OCI-LY7 (cell line): ENCODE measurements at regions not wholly inside any gene's neighbourhood (a gene's known extent, or its start where the extent isn't known, plus 50 kb on each side); places are given as distances from the start of the nearest gene placed in this dataset.

Experiments
- BruUV-seq: library from RNA; stranded (reverse); fragments of 400-500 nt; replicated peaks from 2 replicates; lab custom pipeline; 2021; lab: Mats Ljungman, UMichigan
- CTCF ChIA-PET: fragments of 300-600 bp; sonication (Branson Sonifier 250); formaldehyde crosslinking; loops from one replicate; lab custom pipeline; 2022; ENCODE audit warnings: antibody characterized with exemption; ENCODE audit not compliant: unreplicated experiment; lab: Charles Lee
- POLR2A ChIA-PET: fragments of 300-600 bp; sonication (Branson Sonifier 250); formaldehyde crosslinking; loops from one replicate; lab custom pipeline; 2022; ENCODE audit warnings: antibody characterized with exemption; lab: Charles Lee
- DNase-seq: peaks from one replicate; pipeline ENCODE4 v3.0.0-alpha.2; 2015; ENCODE audit warnings: low spot score
- H2AFZ ChIP-seq: fragments of 200-600 bp; sonication (generic), shearing (Covaris generic); 2 replicates; pipeline ENCODE4 v1.6.1; 2014; ENCODE audit warnings: mild to moderate bottlenecking, antibody characterized with exemption, low read length, moderate library complexity
- H3K27ac ChIP-seq: fragments of 200-600 bp; sonication (generic); 2 replicates; pipeline ENCODE4 v1.5.1; 2014; ENCODE audit warnings: mixed run types, low read depth, mild to moderate bottlenecking, moderate library complexity, low read length, inconsistent platforms; ENCODE audit not compliant: poor library complexity, severe bottlenecking
- H3K36me3 ChIP-seq: fragments of 200-600 bp; sonication (generic); 2 replicates; pipeline ENCODE4 v1.6.1; 2014; ENCODE audit warnings: mild to moderate bottlenecking, antibody characterized with exemption, low read length, moderate library complexity, mixed read lengths; ENCODE audit not compliant: insufficient read depth
- H3K4me1 ChIP-seq: fragments of 200-600 bp; sonication (generic); 2 replicates; pipeline ENCODE4 v1.5.1; 2014; ENCODE audit warnings: mild to moderate bottlenecking, low read length; ENCODE audit not compliant: insufficient read depth, poor library complexity, severe bottlenecking
- H3K4me2 ChIP-seq: fragments of 200-600 bp; sonication (generic); 2 replicates; pipeline ENCODE4 v1.6.1; 2014; ENCODE audit warnings: mild to moderate bottlenecking, low read length
- H3K4me3 ChIP-seq: fragments of 200-600 bp; sonication (generic); 2 replicates; pipeline ENCODE4 v1.5.1; 2014; ENCODE audit warnings: mild to moderate bottlenecking, low read depth, low read length; ENCODE audit not compliant: poor library complexity, severe bottlenecking
- H3K79me2 ChIP-seq: fragments of 200-600 bp; sonication (generic); 2 replicates; pipeline ENCODE4 v1.6.1; 2016; ENCODE audit warnings: low read depth, mild to moderate bottlenecking, low read length, moderate library complexity, mixed read lengths; ENCODE audit not compliant: insufficient read depth
- H3K9me2 ChIP-seq: fragments of 200-600 bp; sonication (generic); 2 replicates; pipeline ENCODE4 v1.6.1; 2016; ENCODE audit warnings: mild to moderate bottlenecking, low read length, mixed read lengths; ENCODE audit not compliant: insufficient read depth
- H3K9me3 ChIP-seq: fragments of 200-600 bp; sonication (generic); 2 replicates; pipeline ENCODE4 v1.6.1; 2014; ENCODE audit warnings: mild to moderate bottlenecking, mixed run types, low read length, mixed read lengths
- H4K20me1 ChIP-seq: fragments of 200-600 bp; sonication (generic); 2 replicates; pipeline ENCODE4 v1.6.1; 2014; ENCODE audit warnings: mild to moderate bottlenecking, antibody characterized with exemption, low read length, moderate library complexity, mixed read lengths; ENCODE audit not compliant: insufficient read depth
- EZH2phosphoT487 ChIP-seq: fragments of 200-600 bp; sonication (generic); IDR thresholded peaks from 2 replicates; pipeline ENCODE4 v1.6.1; 2018; ENCODE audit warnings: low read depth, borderline replicate concordance, mild to moderate bottlenecking, mixed run types, antibody characterized with exemption, low read length, moderate library complexity, mixed read lengths
- intact Hi-C: fragments of 100-400 bp; cut with micrococcal nuclease; formaldehyde crosslinking; loops from one replicate; pipeline ENCODE4 v1.10.0; 2022; ENCODE audit not compliant: unreplicated experiment
- TF ChIP-seq, protein P1 (sequence below): fragments of 200-600 bp; sonication (generic); conservative IDR thresholded peaks from 2 replicates; pipeline ENCODE4 v1.5.1; 2014; ENCODE audit warnings: mild to moderate bottlenecking, antibody characterized with exemption, low read length, moderate library complexity, mixed read lengths

DNA sequence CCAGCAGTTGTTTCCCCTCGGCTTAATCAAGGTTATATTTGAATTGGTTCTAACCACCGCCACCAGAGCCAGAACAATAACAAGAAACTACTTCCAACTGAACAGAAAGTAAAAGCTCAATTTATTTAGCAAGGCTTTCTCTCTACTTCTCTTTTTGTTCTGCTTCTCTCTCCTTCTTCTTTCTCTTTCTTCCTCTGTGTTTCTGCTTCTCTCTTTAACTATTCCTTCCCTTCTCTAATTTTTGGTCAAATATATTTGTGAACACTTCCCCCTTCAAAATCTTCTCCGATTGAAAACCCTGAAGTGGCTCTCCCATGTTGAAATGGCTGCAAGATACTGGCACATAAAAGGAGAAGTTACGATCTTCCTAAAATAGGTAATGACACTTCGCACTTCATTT lies 1195.9 kb upstream of the PRKX start:
- no peak for DNase-seq
- Histone ChIP-seq H4K20me1 (no peaks in the 10 kb centered on the region), H3K27ac (no peak overlapping the region), H3K4me3 (no peak overlapping the region), H2AFZ (no peak overlapping the region; the same call in 1 of the 2 replicates), H3K36me3 (no peaks in the 10 kb centered on the region), H3K9me2 (no peaks in the 10 kb centered on the region), H3K9me3 (no peaks in the 10 kb centered on the region), H3K4me2 (no peak overlapping the region; the same call in 1 of the 2 replicates), H3K79me2 (no peaks in the 10 kb centered on the region), H3K4me1 (no peaks in the 10 kb centered on the region)
- ChIA-PET POLR2A (no interaction called here), CTCF (no interaction called here)
- TF ChIP-seq, protein P1, sequence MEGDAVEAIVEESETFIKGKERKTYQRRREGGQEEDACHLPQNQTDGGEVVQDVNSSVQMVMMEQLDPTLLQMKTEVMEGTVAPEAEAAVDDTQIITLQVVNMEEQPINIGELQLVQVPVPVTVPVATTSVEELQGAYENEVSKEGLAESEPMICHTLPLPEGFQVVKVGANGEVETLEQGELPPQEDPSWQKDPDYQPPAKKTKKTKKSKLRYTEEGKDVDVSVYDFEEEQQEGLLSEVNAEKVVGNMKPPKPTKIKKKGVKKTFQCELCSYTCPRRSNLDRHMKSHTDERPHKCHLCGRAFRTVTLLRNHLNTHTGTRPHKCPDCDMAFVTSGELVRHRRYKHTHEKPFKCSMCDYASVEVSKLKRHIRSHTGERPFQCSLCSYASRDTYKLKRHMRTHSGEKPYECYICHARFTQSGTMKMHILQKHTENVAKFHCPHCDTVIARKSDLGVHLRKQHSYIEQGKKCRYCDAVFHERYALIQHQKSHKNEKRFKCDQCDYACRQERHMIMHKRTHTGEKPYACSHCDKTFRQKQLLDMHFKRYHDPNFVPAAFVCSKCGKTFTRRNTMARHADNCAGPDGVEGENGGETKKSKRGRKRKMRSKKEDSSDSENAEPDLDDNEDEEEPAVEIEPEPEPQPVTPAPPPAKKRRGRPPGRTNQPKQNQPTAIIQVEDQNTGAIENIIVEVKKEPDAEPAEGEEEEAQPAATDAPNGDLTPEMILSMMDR: no peak
- no peak for TF ChIP-seq EZH2phosphoT487
- intact Hi-C loops: loop anchor here (10.0 kb wide), 1 partner anchor 255 kb away; no protein-coding TSS in a partner anchor
- no TSS peak for BruUV-seq

- TF ChIP-seq, protein P1: no peak
- no peak for TF ChIP-seq EZH2phosphoT487
- no peaks in the 10 kb centered on the region for H3K79me2 ChIP-seq
- H3K4me3 ChIP-seq: no peak overlapping the region
- H4K20me1 ChIP-seq: no peaks in the 10 kb centered on the region
- no peak overlapping the region for H3K4me2 ChIP-seq
- H3K36me3 ChIP-seq: no peaks in the 10 kb centered on the region
- no peak overlapping the region for H3K27ac ChIP-seq
- CTCF ChIA-PET: no interaction called here
- intact Hi-C loops: loop anchor here (10.0 kb wide), 1 partner anchor 259 kb away; no protein-coding TSS in a partner anchor
- no peak overlapping the region for H2AFZ ChIP-seq
- H3K9me3 ChIP-seq: no peaks in the 10 kb centered on the region
- no peaks in the 10 kb centered on the region for H3K9me2 ChIP-seq
- DNase-seq: no peak
- POLR2A ChIA-PET: no interaction called here
- BruUV-seq: no TSS peak
- peaks cover 3% of the 10 kb centered on the region for H3K4me1 ChIP-seq
Observed at GRCh38 chrX:4905576-4905975, 1192.1 kb upstream of the PRKX start.

- POLR2A ChIA-PET: no interaction called here
- Histone ChIP-seq H3K27ac (no peak overlapping the region), H4K20me1 (no peaks in the 10 kb centered on the region), H3K4me1 (no peaks in the 10 kb centered on the region), H3K9me2 (no peaks in the 10 kb centered on the region), H3K36me3 (no peaks in the 10 kb centered on the region), H3K4me3 (no peak overlapping the region), H3K9me3 (no peaks in the 10 kb centered on the region), H3K79me2 (no peaks in the 10 kb centered on the region), H3K4me2 (no peak overlapping the region), H2AFZ (no peak overlapping the region)
- intact Hi-C loops: no loop called here
- TF ChIP-seq EZH2phosphoT487: no peak
- TF ChIP-seq, protein P1: no peak
- DNase-seq: no peak
- no TSS peak for BruUV-seq
- CTCF ChIA-PET: no interaction called here
Observed at GRCh38 chrX:4881277-4881676, 1167.8 kb upstream of the PRKX start.
